HepG2 (cell line): ENCODE measurements at regions not wholly inside any gene's neighbourhood (a gene's known extent, or its start where the extent isn't known, plus 50 kb on each side); places are given as distances from the start of the nearest gene placed in this dataset.

Experiments
- ASH2L ChIP-seq: fragments of 300-600, 200-600 bp; sonication (generic); IDR thresholded peaks from 2 replicates; pipeline ENCODE4 v1.7.0; 2017; ENCODE audit warnings: low read depth, mild to moderate bottlenecking, moderate library complexity, mixed read lengths, low read length; ENCODE audit not compliant: insufficient read length
- CTCF ChIP-seq: sonication (generic); formaldehyde crosslinking; IDR thresholded peaks from 2 replicates; pipeline ENCODE4 v1.5.0; 2020; ENCODE audit warnings: mild to moderate bottlenecking, missing genetic modification reagents, moderate library complexity
- EZH2 ChIP-seq: conservative IDR thresholded peaks from 2 replicates; pipeline ENCODE4 v1.6.1; 2012; ENCODE audit warnings: mild to moderate bottlenecking, low read depth, low read length, moderate library complexity
- HDAC6 ChIP-seq: fragments of 200-600 bp; sonication (generic); IDR thresholded peaks from 2 replicates; pipeline ENCODE4 v1.7.0; 2017; ENCODE audit warnings: mild to moderate bottlenecking, antibody characterized with exemption, low read length, low read depth
- NFE2 ChIP-seq: sonication (generic); formaldehyde crosslinking; IDR thresholded peaks from 2 replicates; pipeline ENCODE4 v1.4.0; 2020; ENCODE audit warnings: missing genetic modification reagents
- NR2F2 ChIP-seq: IDR thresholded peaks from 2 replicates; pipeline ENCODE4 v1.6.1; 2012; ENCODE audit warnings: low read depth, inconsistent platforms, borderline replicate concordance
- POLR2A ChIP-seq, 2 experiments: IDR thresholded peaks; 2 replicates each; pipeline ENCODE4 v1.6.1; 2011; ENCODE audit warnings: low read depth in 2 of 2, low read length in 2 of 2, mild to moderate bottlenecking in 1 of 2, moderate library complexity in 1 of 2; ENCODE audit not compliant: insufficient read depth in 1 of 2
- SMC3 ChIP-seq: IDR thresholded peaks from 2 replicates; pipeline ENCODE4 v1.6.1; 2011; ENCODE audit warnings: low read length, improper control_type of control experiment
- ZBTB20 ChIP-seq: sonication (generic); formaldehyde crosslinking; IDR thresholded peaks from 2 replicates; pipeline ENCODE4 v1.8.1; 2023; ENCODE audit warnings: missing genetic modification reagents, low read depth, mild to moderate bottlenecking, borderline replicate concordance
- ZNF225 ChIP-seq: sonication (generic); formaldehyde crosslinking; IDR thresholded peaks from 2 replicates; pipeline ENCODE4 v1.4.0; 2020; ENCODE audit warnings: mild to moderate bottlenecking, missing genetic modification reagents
- ZNF326 ChIP-seq: sonication (generic); formaldehyde crosslinking; IDR thresholded peaks from 2 replicates; pipeline ENCODE4 v1.4.0; 2020; ENCODE audit warnings: missing genetic modification reagents, borderline replicate concordance
- ZNF772 ChIP-seq: sonication (generic); formaldehyde crosslinking; IDR thresholded peaks from 2 replicates; pipeline ENCODE4 v1.5.0; 2020; ENCODE audit warnings: mild to moderate bottlenecking, missing genetic modification reagents

- TF ChIP-seq ZNF326 (CRISPR knock-in tag) (no peak), SMC3 (no peak), EZH2 (no peak), ZNF772 (CRISPR knock-in tag) (no peak), POLR2A (IDR thresholded peaks at IDR 0.05; ENCODE audit: insufficient read depth in 1 of 2, low read depth in 2 of 2, low read length in 2 of 2) (no peak), HDAC6 (no peak), CTCF (no peak), NR2F2 (no peak), NFE2 (CRISPR knock-in tag) (no peak), ZNF225 (no peak), ASH2L (no peak), ZBTB20 (CRISPR knock-in tag) (no peak)
Measured at GRCh38 chr9:135035781-135036760, 51.4 kb upstream of the OLFM1 start.
